Kidney capillary endothelial cell (primary cell): ENCODE measurements at regions not wholly inside any gene's neighbourhood (a gene's known extent, or its start where the extent isn't known, plus 50 kb on each side); places are given as distances from the start of the nearest gene placed in this dataset.

ENCODE experiments used
- DNase-seq: peaks from one replicate; pipeline ENCODE4 v3.0.0-alpha.2; 2018; ENCODE audit warnings: low spot score

- DNase-seq: no peak
Observed at GRCh38 chr3:66747696-66748095, 246.9 kb upstream of the LRIG1 start.

DNA sequence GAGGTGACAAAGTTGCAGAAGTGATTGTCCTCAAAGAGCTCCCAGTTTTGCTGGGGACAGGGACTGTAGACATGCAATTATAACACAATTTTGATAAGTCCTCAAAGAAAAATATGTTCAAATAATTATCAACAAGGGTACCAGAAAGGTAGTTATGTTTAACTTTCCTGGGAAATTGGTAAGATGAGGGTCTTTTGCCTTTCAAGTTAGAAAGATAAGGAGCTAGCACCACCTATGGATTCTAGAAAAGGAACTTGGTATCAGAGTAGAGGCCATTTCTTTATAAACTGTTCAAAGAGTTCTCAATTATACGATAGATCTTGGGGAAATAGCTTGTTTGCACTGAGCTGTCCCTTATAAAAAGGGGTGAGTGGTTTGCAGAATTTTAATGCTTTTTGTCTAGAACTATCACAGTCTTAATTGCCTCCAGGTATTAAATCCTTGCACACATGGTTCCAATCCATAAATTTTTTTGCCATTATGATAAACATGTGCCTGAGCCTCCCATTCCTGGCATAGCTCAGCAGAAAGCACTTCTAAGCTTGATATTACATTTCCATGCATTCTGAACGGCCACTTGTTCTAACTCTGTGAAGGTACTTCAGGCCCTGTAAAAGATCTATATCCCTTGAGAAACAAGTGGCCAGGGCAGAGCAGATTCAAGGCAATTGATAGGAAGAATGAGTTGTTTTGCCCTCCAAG is 247.5 kb upstream of the LRIG1 start:
- no peak for DNase-seq

DNA sequence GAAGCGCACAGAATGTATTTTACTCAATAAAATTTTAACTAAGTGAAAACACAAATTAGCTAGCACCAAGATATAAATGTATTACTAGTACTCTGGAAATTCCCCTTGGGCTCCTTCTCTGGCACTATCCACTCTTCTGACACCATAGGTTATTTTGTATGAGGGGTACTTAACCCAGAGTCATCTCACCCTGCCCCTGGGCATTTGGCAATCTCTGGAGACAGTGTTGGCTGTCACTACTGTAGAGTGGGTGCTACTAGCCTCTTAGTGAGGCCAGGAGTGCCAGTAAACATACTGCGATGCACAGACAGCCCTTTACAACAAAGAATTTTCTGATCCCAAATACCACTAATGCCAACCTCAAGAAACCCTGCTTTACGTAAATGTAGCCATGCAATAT is 246.3 kb upstream of the KBTBD8 start:
- no peak for DNase-seq

GRCh38 chr3:66753670-66754069 is 244.4 kb upstream of the KBTBD8 start:
- no peak for DNase-seq

- DNase-seq: no peak
Observed at GRCh38 chr3:66754613-66755012, 243.5 kb upstream of the KBTBD8 start.

DNA sequence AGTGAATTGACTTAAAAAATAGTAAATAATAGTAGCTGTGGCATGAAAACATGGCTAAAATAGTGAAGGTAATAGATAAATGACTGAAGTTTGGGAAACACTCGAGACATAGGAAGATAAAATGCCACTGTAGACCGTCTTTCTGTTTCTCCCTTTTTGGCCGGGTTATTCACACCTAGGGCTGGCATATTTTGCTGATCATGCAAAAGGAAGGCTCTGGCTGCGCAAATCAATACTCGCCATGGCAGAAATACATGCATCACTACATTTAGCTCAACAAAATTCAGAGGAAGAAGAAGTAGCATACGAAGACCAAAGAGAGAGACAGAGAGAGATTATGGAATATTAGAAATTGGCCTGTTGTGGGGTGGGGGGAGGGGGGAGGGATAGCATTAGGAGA is 242.2 kb upstream of the KBTBD8 start:
- no peak for DNase-seq

DNA sequence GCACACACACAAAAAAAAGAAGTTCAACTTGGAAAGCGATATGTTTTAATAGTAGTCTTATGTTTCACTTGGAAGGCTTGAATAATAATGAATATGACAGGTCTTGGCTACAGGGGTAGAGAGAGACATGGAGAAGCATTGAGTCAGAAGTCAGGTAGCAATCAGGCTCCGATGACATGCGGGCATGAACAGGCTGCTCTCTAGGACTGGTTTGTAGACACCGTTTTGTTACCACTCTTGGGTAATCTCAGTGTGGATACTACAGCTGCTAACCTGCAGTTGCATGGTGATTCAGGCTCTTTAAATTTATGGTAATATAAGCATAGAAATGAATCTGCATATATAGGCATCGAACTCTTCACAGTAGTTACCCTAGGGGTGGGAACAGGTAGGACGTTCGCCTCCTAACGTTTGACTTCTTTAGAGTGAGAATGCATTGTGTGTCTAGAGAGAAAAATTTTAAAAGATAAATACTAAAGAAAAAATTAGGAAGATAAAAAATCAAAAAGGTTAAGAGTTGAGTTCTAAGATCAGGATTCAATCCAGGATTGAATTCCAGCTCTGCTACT is 241.6 kb upstream of the KBTBD8 start:
- DNase-seq: no peak

GRCh38 chr3:66761093-66761780 is 236.9 kb upstream of the KBTBD8 start:
- DNase-seq: no peak

- no peak for DNase-seq
Observed at GRCh38 chr3:66762916-66763693, 235.0 kb upstream of the KBTBD8 start.

DNA sequence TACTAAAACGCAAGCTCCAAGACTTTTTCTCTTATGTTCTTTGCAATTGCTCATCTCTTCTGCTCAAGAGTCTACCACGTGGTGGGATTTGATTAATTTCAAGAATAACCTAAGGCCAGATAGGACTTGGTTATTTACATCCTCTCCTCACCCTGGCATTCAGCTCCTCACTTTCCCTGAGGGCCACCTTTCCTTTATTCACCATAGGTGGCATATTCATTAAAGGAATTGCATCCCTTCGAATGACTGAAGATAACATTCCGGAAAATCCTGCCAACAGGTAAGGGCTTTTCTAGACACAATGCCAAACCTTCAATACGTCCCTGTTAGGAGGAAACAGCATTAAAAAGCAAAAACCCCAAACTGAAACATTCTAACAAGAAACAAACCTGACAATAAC is 220.0 kb upstream of the KBTBD8 start:
- no peak for DNase-seq

DNA sequence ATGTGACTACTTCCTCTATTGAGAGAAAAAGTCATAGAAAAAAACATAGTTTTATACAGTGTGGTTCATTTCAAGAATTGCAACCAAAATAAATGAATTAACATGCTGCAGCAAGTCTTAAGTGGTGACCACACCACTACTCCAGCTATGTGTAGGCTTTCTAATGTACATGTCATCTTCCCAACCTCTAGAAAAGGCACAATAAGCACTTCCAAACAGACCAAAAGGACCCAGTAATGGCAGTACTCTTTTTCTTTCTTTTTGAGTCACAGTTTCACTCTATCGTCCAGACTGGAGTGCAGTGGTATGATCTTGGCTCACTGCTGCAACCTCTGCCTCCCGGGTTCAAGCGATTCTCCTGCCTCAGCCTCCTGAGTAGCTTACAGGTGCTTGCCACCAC is 219.3 kb upstream of the KBTBD8 start:
- DNase-seq: no peak

GRCh38 chr3:66785191-66785909 is 212.8 kb upstream of the KBTBD8 start:
- DNase-seq: no peak

DNA sequence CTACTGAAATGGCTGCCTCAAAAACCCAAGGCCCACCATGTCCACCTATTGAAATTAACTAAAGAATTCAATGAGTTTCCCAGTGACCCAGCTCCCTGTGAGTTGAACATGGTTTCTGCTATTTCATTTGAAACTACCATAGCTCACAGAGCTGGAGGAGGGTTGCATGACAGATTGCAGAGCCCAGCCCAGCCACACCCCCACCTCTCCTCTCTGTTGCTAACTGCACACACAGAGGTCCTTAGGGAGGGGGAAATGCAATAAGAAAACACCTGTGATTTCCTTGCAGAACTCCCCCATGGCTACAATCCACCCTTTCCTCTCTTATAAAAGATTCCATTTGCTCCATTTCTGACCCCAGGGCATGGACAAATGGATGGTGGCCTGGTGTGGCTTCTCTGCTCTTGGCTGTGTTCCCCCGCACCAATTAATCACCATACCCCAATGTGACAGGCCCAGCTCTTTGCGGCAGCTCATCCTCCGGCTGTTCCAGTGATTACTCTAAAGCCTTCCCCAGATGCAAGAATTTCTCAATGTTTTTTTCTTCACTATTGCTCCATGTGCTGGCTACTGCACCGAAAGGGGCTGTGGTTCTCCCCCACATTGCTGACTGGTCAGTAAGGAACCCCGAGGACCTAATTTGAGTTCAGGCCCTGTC is 208.4 kb upstream of the KBTBD8 start:
- no peak for DNase-seq

- no peak for DNase-seq
Observed at GRCh38 chr3:66792086-66792485, 206.0 kb upstream of the KBTBD8 start.

GRCh38 chr3:66795365-66795764 is 202.7 kb upstream of the KBTBD8 start:
- no peak for DNase-seq

DNA sequence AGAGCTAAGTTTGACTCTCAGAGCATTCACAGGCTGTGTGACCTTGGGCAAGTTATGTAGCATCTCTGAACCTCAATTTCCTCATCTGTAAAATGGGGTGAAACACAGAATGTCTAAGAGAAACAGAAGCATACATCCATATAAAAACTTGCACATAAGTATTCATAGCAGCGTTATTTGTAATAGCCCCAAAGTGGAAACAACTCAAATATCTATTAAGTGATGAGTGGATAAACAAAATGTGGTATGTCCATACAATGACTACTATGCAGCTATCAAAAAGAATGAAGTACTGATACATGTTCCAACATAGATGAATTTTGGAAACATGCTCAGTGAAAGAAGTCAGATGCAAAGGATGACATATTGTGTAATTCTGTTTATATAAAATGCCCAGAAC is 201.8 kb upstream of the KBTBD8 start:
- DNase-seq: no peak

- peak; percentile 18 for DNase-seq
Observed at GRCh38 chr3:66797889-66798560, 200.1 kb upstream of the KBTBD8 start.

- DNase-seq: no peak
Observed at GRCh38 chr3:66800941-66801545, 197.1 kb upstream of the KBTBD8 start.

GRCh38 chr3:66803206-66803605 is 194.9 kb upstream of the KBTBD8 start:
- peak; percentile 24 for DNase-seq
